HG03520 (cell line): ENCODE measurements at regions not wholly inside any gene's neighbourhood (a gene's known extent, or its start where the extent isn't known, plus 50 kb on each side); places are given as distances from the start of the nearest gene placed in this dataset.

Experiments used
- ATAC-seq: cut with Tn5 transposase; IDR thresholded peaks from one replicate; pipeline ENCODE4 v1.9.1; 2021; ENCODE audit warnings: mild to moderate bottlenecking, moderate library complexity; ENCODE audit not compliant: unreplicated experiment

DNA sequence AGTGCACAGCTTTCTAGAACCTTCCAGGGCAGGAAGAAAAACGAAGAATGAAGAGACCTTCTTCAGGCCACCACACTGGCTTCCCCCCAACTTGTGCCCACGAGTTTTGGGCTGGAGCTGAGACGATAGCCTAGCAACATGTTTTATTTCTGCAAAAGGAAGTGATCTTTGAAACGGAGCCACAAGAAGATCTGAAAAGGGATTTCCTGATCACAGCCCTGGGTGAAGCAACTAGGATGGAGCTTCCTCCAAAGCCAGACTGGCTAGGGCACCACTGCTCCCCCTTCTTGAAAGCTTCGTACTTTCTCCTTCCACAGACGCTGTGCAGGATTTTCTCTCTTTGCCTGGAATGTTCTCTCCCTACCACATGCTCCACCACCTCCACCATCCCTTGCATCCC is 418.3 kb downstream of the MED13L start:
- no peak for ATAC-seq

GRCh38 chr12:115857923-115858322 is 419.6 kb downstream of the MED13L start:
- no peak for ATAC-seq

GRCh38 chr12:115857160-115857920 is 420.2 kb downstream of the MED13L start:
- ATAC-seq = no peak

GRCh38 chr12:115852054-115852453 is 425.4 kb downstream of the MED13L start:
- no peak for ATAC-seq

DNA sequence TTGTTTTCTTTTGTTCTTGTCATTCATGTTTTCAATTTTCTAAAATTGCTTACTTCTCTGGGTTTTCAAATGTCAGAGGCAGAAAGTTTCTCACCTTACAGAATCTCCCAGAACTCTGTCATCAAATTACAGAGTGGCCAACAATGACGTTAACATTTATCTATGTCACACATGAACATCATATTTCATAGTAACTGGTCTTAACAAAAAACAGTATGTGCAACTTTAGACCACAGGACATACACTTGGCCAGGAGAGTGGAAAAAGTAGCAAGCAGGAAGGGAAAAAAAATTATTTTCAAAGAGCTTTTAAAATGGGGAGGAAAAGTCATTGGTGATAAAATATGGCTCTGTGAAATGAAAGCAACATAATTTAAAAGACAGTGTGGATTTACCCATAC is 426.5 kb downstream of the MED13L start:
- ATAC-seq = no peak

DNA sequence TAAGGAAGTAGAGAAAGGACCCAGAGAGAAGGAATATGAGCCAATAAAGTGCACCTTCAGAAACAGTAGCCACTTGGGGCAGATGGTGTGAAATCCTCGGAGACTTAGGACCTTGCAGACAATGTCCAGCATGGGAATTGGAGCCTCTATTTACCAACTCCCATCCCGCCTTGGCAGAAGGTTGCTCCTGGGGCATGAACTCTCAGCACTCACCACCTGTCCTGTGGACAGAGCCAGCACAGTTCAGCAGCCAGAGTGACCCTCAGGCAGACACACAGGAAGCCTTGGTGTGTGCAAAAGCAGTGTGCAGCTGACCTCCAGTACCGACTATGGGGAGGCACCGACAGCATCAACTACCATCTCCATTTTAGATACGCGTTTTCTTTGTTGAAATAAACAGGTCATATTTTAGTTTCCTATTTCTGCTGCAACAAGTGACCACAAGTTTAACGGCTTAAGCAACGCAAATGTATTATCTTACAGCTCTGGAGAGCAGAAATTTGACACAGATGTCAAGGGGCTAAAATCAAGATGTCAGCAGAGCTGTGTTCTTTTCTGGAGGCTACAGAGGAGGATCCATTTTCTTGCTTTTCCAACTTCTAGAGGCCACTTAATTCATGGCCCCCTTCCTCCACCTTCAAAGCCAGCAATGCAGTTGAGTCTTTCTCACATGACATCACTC is 428.1 kb downstream of the MED13L start:
- ATAC-seq = no peak

- ATAC-seq = no peak
Measured at GRCh38 chr12:115847398-115847797, 430.1 kb downstream of the MED13L start.

GRCh38 chr12:115846516-115846915 is 431.0 kb downstream of the MED13L start:
- ATAC-seq = no peak

- ATAC-seq = no peak
Measured at GRCh38 chr12:115840159-115840558, 437.3 kb downstream of the MED13L start.

GRCh38 chr12:115838952-115839351 is 438.5 kb downstream of the MED13L start:
- ATAC-seq = no peak

GRCh38 chr12:115837220-115837619 is 440.3 kb downstream of the MED13L start:
- ATAC-seq = no peak

DNA sequence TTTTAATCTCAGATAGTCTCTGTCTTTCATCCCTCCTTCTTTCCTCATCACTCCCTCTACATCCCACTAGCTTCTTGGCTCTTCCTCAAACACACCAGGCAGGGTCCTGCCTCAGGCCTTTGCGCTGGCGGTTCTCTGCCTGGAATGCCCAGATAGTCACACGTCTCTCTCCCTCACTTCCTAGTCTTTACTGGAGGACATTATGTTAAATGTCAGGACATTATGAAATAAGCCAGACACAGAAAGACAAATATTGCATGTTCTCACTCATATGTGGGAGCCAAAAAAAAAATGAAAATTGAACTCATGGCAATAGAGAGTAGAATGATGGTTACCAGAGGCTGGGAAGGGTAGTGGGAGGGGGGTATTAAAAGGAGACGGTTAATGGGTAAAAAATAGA is 442.0 kb downstream of the MED13L start:
- ATAC-seq = no peak

- ATAC-seq = no peak
Measured at GRCh38 chr12:115833704-115834103, 443.8 kb downstream of the MED13L start.

- no peak for ATAC-seq
Measured at GRCh38 chr12:115830633-115831032, 446.9 kb downstream of the MED13L start.

GRCh38 chr12:115830070-115830469 is 447.4 kb downstream of the MED13L start:
- no peak for ATAC-seq

GRCh38 chr12:115828168-115828567 is 449.3 kb downstream of the MED13L start:
- no peak for ATAC-seq

DNA sequence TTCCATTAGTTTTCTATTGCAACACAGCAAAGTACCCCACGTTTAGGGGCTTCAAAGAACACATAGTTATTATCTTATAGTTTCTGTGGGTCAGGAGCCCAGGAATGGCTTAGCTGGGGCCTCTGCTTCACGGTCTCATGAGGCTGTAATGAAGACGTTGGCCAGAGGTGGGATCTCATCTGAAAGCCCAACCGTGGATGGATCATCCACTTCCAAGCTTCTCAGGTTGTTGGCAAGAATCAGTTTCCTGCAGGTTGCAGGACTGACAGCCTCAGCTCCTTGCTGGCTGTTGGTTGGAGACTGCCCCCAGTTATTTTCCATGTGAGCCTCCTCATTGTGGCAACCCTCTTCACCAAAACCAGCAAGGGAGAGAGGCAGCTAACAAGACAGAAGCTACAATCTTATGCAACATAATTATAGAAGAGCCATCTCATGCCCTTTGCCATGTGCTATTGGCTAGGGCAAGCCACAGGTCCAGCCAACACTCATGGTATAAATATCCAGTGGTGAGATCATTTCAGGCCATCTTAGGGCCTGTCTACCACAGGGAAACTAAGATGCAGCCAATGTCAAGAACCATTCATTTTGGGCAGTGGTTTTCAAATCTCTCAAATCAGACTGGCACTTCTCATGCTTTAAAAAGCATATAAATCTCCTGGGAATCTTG is 452.4 kb downstream of the MED13L start:
- no peak for ATAC-seq

DNA sequence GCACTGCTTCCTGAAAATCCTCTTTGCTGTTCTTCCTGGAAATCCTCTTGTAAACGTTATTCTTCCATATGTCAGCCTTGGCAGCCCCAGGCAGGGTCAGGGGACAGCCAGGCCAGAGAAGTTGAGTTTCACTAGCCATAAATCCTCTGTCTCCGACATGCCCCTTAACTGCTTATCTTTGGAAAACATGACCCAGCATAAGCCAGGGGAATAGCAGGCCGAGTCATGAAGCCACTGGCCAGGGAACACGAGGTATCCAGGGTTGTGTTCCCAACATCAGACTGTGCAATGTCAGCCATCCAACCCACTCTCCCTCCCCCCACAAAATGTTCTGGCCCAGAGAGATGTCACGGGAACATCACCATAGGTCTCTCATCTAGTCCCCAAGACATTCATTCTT is 453.9 kb downstream of the MED13L start:
- ATAC-seq = no peak

DNA sequence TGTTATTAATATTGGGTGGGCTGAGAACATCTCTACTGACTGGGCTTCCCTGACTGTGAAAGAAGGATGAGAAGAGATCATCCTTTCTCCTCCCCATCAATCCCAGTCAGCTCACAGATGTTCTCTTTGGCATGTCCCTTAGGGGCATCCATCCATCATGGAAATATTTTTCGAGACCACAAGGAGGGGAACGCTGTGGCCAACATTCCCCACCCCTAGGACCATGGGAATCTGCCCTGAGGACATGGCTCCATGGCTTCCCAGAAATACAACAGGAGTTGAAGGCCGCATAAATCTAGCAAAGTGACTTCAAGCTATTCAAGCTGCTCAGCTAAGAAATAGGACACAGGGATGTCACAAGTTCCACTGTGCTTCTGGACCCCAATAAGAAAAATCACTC is 456.8 kb downstream of the MED13L start:
- no peak for ATAC-seq

DNA sequence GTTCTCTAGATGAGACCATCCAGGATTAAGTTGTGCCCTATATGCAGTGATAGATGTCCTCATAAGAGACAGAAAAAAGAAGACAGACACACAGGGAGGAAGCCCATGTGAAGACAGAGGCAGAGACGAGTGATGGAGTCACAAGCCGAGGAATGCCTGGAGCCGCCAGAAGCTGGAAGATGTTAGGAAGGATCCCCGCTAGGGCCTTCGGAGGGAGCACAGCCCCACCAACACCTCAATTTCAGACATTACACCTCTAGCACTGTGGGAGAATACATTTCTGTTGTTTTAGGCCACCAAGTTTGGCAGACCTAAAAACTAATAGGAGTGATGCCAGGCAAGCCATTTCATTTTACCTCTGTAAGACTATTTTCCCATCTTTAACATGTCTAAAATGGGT is 458.5 kb downstream of the MED13L start:
- no peak for ATAC-seq

- ATAC-seq = no peak
Measured at GRCh38 chr12:115817389-115817788, 460.1 kb downstream of the MED13L start.

DNA sequence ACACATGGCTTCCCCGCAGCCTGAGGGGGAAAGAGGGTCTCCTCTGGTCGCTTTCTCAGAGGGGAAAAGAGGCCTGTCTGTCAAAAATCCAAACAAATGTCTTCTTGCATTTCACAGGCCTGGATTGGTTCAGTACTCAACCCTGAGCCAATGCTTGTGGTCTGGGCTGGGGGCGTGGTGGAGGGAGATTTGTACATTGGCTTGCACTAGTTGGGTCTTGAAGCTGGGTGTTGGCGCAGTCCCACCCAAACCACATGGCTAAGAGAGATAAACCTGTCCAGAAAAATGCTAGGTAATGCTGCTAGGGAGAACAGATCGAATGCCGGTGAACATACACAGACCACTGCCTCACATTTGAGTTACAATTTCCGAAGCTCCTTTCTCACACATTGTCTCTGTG is 461.6 kb downstream of the MED13L start:
- ATAC-seq = no peak
